ENCODE measurements at regions not wholly inside any gene's neighbourhood (a gene's known extent, or its start where the extent isn't known, plus 50 kb on each side); places are given as distances from the start of the nearest gene placed in this dataset.
A peak's percentile ranks its signal among the peaks of the same experiment; 100 is the strongest.

DNA sequence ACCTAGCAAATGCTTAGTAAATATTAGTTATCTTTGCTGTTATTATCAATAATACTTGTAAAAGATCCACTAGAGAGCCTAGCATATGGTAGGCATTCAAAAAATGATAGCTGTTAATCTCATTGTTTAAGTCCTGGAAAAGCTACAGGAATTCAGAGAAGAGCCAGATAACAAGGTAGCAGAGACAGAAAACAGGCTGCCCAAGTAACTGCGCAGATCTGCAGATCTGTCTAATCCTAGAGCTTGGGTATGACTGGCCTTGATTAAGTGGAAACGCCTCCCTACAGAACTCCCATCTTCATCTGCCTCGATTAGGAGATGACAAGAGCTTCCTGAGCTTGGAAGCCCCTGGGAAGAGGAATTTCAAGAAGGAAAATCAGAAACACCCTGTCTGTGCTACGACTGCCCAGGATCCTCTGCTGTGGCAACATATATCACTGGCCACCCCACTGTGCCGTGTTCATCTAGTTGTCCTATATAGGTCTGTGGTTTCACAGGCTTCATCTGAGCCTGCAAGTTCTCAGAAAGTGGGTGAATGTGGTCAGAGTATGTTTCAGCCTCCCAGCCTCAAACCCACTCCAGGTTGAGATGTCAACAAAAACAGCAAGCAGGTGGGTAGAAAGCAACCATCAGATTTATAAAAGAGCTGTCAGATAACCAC, 151.5 kb upstream of the PKDCC start:
- Mint-ChIP-seq H3K27me3 (ENCODE audit: unreplicated experiment) (no peaks in the 10 kb centered on the region), H3K4me1 (ENCODE audit: unreplicated experiment) (peaks cover 31% of the 10 kb centered on the region), H3K4me3 (ENCODE audit: unreplicated experiment) (no peak overlapping the region), H3K9me3 (ENCODE audit: unreplicated experiment) (no peaks in the 10 kb centered on the region), H3K36me3 (ENCODE audit: unreplicated experiment) (no peaks in the 10 kb centered on the region), H3K27ac (ENCODE audit: unreplicated experiment) (no peak overlapping the region)
- TF ChIP-seq, protein P1, sequence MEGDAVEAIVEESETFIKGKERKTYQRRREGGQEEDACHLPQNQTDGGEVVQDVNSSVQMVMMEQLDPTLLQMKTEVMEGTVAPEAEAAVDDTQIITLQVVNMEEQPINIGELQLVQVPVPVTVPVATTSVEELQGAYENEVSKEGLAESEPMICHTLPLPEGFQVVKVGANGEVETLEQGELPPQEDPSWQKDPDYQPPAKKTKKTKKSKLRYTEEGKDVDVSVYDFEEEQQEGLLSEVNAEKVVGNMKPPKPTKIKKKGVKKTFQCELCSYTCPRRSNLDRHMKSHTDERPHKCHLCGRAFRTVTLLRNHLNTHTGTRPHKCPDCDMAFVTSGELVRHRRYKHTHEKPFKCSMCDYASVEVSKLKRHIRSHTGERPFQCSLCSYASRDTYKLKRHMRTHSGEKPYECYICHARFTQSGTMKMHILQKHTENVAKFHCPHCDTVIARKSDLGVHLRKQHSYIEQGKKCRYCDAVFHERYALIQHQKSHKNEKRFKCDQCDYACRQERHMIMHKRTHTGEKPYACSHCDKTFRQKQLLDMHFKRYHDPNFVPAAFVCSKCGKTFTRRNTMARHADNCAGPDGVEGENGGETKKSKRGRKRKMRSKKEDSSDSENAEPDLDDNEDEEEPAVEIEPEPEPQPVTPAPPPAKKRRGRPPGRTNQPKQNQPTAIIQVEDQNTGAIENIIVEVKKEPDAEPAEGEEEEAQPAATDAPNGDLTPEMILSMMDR (IDR thresholded peaks at IDR 0.05): no peak
- no peak for DNase-seq (ENCODE audit: extremely low spot score, unreplicated experiment)

DNA sequence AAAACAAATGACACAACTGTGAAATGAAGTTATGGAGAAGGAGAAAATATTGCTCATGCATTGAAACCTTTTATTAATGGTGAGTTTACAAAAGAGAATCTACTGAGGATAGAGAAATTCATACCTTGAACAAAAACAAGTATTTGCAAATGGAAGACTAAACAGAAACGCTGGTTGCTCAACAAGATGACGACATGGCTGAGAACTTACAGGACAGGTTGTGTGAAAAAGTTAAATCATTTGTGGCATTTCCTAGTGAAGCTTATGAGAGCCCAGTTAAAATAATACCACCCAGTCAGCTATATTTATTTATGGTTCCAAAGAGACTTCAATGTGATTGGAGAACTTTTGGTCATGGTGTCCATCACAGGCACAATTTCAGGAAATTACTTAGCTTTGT, 148.6 kb upstream of the PKDCC start:
- Mint-ChIP-seq H3K27me3 (ENCODE audit: unreplicated experiment) (no peaks in the 10 kb centered on the region), H3K36me3 (ENCODE audit: unreplicated experiment) (no peaks in the 10 kb centered on the region), H3K9me3 (ENCODE audit: unreplicated experiment) (no peaks in the 10 kb centered on the region), H3K4me3 (ENCODE audit: unreplicated experiment) (no peak overlapping the region), H3K4me1 (ENCODE audit: unreplicated experiment) (peaks cover 44% of the 10 kb centered on the region), H3K27ac (ENCODE audit: unreplicated experiment) (peak overlapping the region; percentile 50)
- DNase-seq (ENCODE audit: extremely low spot score, unreplicated experiment): no peak
- TF ChIP-seq, protein P1 (IDR thresholded peaks at IDR 0.05): no peak

DNA sequence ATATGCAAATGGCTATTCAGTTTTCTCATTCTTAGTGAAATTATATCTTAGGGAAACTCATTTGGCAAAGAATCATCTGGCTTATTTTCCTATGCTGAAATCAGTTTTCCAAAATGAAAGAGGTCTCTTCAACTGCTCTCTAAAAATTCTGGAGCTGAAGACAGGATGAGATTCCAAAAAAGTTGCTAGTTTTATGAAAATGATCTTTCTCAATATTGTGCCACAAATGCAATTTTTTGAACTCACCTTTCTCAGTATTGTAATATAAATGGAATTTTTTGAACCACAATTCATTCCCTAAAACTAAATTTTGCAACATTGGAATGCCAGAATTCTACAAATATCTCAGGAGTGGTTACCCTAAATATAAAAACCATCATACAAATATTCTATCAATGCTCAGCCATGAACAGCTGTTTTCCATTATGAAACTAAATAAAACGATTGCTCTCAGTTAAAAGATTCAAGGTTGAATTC, 147.7 kb upstream of the PKDCC start:
- TF ChIP-seq, protein P1 (IDR thresholded peaks at IDR 0.05): no peak
- Mint-ChIP-seq H3K36me3 (ENCODE audit: unreplicated experiment) (no peaks in the 10 kb centered on the region), H3K27ac (ENCODE audit: unreplicated experiment) (no peak overlapping the region), H3K27me3 (ENCODE audit: unreplicated experiment) (no peaks in the 10 kb centered on the region), H3K9me3 (ENCODE audit: unreplicated experiment) (no peaks in the 10 kb centered on the region), H3K4me3 (ENCODE audit: unreplicated experiment) (no peak overlapping the region), H3K4me1 (ENCODE audit: unreplicated experiment) (peaks cover 45% of the 10 kb centered on the region)
- DNase-seq (ENCODE audit: extremely low spot score, unreplicated experiment): no peak

DNA sequence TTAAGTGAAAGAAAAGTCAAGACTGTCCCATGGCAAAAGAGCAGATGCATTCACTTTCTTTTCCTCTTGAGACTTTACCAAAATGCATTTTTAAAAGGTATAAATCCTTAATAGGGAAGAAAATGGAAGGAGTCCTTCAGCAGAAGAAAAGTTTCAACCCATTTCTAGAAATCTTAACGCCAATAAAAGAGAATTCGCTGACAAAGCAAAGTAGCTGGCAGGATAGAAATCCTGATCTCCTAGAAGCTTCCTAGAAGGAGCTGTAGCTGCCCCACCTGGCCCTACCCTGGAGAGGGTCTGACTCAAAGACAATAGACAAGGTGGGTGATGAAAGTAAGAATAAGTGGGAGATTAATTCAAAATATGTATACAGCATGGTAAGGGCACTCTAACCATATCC, 144.9 kb upstream of the PKDCC start:
- H3K36me3 Mint-ChIP-seq (ENCODE audit: unreplicated experiment): no peaks in the 10 kb centered on the region
- H3K9me3 Mint-ChIP-seq (ENCODE audit: unreplicated experiment): no peaks in the 10 kb centered on the region
- TF ChIP-seq, protein P1 (IDR thresholded peaks at IDR 0.05): no peak
- no peaks in the 10 kb centered on the region for H3K27me3 Mint-ChIP-seq (ENCODE audit: unreplicated experiment)
- no peak overlapping the region for H3K27ac Mint-ChIP-seq (ENCODE audit: unreplicated experiment)
- no peak for DNase-seq (ENCODE audit: extremely low spot score, unreplicated experiment)
- H3K4me3 Mint-ChIP-seq (ENCODE audit: unreplicated experiment): no peak overlapping the region
- H3K4me1 Mint-ChIP-seq (ENCODE audit: unreplicated experiment): peaks cover 68% of the 10 kb centered on the region

DNA sequence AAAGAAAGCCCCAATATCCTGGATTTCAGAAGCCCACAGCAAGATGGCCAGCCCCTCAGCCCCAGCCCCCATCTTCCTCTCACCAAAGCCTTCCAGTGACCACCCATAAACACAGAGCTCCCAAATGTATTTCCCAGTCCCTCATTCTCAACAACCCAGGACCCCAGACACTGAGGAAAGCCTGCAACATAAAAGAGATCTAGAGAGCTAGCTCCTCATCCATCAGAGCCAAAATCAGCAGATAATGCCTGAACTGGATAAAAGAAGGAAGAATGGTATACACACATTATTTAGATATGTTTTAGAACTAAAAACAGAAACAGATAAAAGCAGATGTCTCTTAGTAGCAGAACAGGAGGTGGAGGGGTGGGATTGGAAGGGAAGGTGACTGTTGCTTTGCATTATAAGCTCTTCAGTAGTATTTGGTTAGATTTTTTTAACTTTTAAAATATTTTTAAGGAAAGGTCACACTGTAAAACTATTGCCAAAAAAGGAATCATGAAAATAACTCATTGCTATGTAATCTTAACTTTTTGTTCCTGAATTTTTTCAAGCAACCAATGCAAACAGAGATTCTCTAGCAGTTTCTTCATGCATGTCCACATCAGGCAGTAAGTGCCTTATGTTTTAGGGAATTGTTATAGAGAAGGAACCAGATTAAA, 144.2 kb upstream of the PKDCC start:
- Mint-ChIP-seq H3K4me1 (ENCODE audit: unreplicated experiment) (peaks cover 68% of the 10 kb centered on the region), H3K36me3 (ENCODE audit: unreplicated experiment) (no peaks in the 10 kb centered on the region)

More for the DNA sequence above, 144.2 kb upstream of the PKDCC start:
- no peak for DNase-seq (ENCODE audit: extremely low spot score, unreplicated experiment)
- Mint-ChIP-seq H3K4me3 (ENCODE audit: unreplicated experiment) (no peak overlapping the region), H3K9me3 (ENCODE audit: unreplicated experiment) (no peaks in the 10 kb centered on the region), H3K27ac (ENCODE audit: unreplicated experiment) (no peak overlapping the region), H3K27me3 (ENCODE audit: unreplicated experiment) (no peaks in the 10 kb centered on the region)
- TF ChIP-seq, protein P1 (IDR thresholded peaks at IDR 0.05): no peak
